ENCODE measurements at regions not wholly inside any gene's neighbourhood (a gene's known extent, or its start where the extent isn't known, plus 50 kb on each side); places are given as distances from the start of the nearest gene placed in this dataset.

DNA sequence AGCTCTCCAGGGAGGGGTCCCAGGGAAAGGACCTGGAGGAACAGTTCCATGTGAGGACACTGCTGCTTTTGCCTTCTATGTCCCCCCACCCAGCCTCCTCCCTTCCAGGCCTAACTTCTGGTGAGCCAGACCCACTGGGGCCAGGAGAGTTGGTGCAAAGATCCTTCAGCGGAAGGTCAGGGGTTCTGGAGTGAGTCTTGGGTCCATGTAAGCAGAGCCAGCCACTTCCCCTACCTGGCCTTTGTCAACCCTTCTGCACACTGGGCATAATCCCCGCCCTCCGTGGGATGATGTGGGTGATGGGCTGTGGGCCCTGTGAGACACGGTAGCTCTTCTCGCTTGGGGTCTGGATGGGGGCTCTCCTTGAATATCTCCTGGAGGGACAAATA, 76.9 kb downstream of the RHOB start:
- no peak for DNase-seq

GRCh38 chr2:20524412-20525040, 77.7 kb downstream of the RHOB start:
- DNase-seq = no peak

GRCh38 chr2:20525041-20526035, 78.5 kb downstream of the RHOB start:
- DNase-seq = no peak

DNA sequence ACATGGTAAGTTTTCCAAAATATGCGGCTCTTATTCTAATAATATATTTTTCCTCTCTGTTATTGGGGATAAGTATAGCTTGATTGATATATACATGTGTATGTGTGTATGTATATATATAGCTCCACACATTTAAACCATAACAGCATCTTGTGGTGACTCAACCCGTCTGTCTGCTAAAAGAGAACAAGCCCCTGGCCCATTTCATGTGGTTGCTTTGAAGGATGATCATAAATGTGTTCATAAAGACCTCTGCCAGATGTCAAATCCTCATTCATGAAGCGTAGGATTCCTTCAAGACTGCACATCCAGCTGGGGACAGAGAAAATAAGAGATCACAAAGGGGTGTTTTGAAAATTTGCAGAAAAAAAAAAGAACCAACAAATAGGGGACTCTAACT, 79.3 kb downstream of the RHOB start:
- no peak for DNase-seq

DNA sequence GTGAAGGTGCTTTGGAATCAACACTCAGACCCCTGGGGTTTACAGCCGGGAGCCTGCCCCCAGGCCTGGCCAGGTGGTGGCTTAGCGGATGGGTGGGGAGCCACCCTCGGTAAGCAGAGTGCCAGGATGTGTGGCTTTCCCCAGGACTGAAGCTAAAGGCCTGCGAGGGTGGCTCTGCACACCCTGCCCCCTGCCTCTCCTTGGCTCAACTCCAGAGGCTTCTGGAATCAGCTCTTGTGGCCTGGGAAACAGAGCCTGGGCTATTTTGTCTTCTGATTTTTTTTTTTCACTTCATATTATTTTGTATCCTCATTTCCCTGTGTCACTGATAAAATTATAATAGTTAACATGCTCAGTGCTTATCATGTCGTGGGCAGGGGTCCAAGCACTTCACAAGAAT, 79.8 kb downstream of the RHOB start:
- no peak for DNase-seq

GRCh38 chr2:20528713-20529112, 81.8 kb downstream of the RHOB start:
- DNase-seq = no peak

GRCh38 chr2:20530520-20530919, 83.6 kb downstream of the RHOB start:
- no peak for DNase-seq

DNA sequence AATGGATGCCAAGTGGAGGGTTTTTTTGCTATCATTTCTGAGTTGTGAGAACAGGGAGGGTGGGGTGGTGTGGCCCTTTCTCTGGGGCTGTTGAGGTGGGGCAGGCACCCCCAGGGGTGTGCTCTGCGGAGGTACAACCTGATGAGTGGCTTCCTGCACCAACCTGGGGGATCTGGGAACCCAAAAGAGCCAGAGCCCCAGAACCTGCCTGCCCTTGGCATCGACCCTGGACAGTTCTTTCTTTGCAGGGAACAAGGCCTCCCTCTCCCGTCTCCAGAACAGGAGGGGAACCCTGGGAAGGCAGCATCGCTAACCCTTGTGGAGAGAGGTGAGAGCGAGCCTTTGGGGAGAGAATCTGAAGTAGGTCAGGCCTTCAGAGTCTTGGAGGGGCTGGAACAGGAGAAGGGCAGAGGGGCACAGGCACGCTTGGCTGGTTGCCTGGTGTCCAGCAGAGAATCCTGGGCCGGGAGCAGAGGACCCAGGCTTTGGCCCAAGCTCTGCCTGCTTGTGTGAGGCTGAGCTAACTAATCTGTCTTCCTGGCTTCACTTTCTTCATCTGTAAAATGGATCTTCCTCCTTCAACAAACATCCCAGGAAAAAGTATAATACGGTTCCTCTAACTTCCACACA, 84.9 kb downstream of the RHOB start:
- DNase-seq = no peak

GRCh38 chr2:20532634-20533437, 86.0 kb downstream of the RHOB start:
- DNase-seq = no peak

DNA sequence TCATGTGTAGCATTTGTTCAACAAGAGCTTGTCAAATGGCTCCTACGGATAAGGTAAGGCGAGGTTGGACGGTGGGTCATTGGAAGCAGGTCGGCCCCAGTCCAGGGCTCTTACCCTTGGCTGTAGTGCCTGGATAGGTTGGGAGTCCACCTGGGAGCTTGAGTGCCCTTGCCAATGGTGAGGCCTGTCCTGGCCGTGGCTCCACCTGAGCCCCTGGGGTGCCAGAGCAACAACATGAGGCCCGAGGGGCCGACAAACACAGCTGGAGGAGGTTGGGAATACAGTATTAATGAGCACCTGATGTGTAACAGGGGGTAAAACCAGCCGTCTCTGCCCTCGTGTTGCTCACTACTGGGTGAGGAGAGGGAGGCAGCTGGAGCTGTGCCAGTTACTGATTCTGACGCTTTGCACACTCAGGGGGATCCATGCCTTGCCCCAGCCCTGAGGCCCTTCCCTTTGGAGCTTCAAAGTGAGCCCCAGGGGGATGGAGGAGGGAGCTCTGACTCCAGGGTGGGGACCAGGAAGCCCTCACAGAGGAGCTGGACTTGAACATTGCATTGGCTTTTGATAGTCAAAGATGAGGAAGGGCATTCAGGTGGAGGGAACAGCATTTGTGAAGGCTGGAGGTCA, 87.2 kb downstream of the RHOB start:
- no peak for DNase-seq

- no peak for DNase-seq
Measured at GRCh38 chr2:20534913-20535801, 88.3 kb downstream of the RHOB start.

- DNase-seq = no peak
Measured at GRCh38 chr2:20536619-20537422, 89.9 kb downstream of the RHOB start.

GRCh38 chr2:20537423-20538307, 90.8 kb downstream of the RHOB start:
- no peak for DNase-seq

GRCh38 chr2:20538308-20539132, 91.6 kb downstream of the RHOB start:
- DNase-seq = no peak

- no peak for DNase-seq
Measured at GRCh38 chr2:20539133-20539719, 92.4 kb downstream of the RHOB start.

DNA sequence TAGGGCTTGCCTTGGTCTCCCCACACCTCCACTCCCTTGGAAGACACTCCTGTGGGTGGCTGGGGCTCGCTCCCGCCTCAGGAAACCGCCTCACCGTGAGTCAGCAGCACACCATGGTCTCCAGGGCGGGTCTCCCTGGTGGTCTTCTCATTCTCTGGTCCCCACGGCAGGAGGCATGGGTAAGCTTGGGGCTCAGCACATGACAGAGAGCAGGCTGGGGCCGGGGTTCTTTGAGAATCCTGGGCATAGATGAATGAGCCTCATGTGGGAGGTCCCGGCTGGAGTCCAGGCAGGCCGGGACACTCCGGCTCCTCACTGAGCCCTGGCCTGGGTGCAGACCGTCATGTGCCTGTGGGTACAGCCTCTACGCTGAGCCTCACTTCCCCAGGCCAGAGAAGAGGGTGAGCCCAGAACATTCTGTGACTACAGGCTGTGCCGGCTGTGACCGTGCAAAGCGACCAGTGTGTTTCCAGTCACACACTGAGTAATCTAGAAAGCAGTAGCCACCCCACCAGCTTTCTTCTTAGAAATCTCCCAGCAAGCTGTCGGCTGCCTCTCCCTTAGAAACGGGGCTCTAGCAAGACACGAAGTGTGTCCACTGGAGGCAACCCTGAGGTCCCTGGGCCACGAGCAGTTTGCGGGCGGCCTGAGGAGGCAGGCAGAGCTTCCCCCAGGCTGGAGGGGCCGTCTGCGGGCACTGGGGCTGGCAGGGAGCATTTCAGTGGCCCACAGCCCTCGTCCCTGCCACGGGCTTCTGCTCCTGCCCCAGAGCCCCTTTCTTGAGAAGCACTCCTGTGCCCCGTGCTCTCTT, 93.1 kb downstream of the RHOB start:
- peak; percentile 21 for DNase-seq
